ENCODE measurements at regions not wholly inside any gene's neighbourhood (a gene's known extent, or its start where the extent isn't known, plus 50 kb on each side); places are given as distances from the start of the nearest gene placed in this dataset.

- in situ Hi-C loops (cut with MboI; ENCODE audit: low pct_unique_long_range_greater_than_20kb, low sequenced_read_pairs, unreplicated experiment) = no loop called here
- TF ChIP-seq CTCF (IDR thresholded peaks at IDR 0.05; ENCODE audit: extremely low read depth, insufficient read depth, missing control alignments) = no peak
Measured at GRCh38 chr7:70997261-70997660, 134.7 kb upstream of the GALNT17 start.

GRCh38 chr7:71005109-71005508 lies 126.8 kb upstream of the GALNT17 start:
- in situ Hi-C loops (cut with MboI; ENCODE audit: low pct_unique_long_range_greater_than_20kb, low sequenced_read_pairs, unreplicated experiment) = no loop called here
- no peak for TF ChIP-seq CTCF (IDR thresholded peaks at IDR 0.05; ENCODE audit: extremely low read depth, insufficient read depth, missing control alignments)
- no peak for DNase-seq (ENCODE audit: low spot score)

More at GRCh38 chr7:70997261-70997660, 134.7 kb upstream of the GALNT17 start:
- no peak for DNase-seq (ENCODE audit: low spot score)

- in situ Hi-C loops (cut with MboI; ENCODE audit: low pct_unique_long_range_greater_than_20kb, low sequenced_read_pairs, unreplicated experiment) = no loop called here
- no peak for TF ChIP-seq CTCF (IDR thresholded peaks at IDR 0.05; ENCODE audit: extremely low read depth, insufficient read depth, missing control alignments)
- no peak for DNase-seq (ENCODE audit: low spot score)
Measured at GRCh38 chr7:71009636-71010035, 122.3 kb upstream of the GALNT17 start.

GRCh38 chr7:71015252-71015900 lies 116.6 kb upstream of the GALNT17 start:
- in situ Hi-C loops (cut with MboI; ENCODE audit: low pct_unique_long_range_greater_than_20kb, low sequenced_read_pairs, unreplicated experiment) = no loop called here
- no peak for DNase-seq (ENCODE audit: low spot score)
- no peak for TF ChIP-seq CTCF (IDR thresholded peaks at IDR 0.05; ENCODE audit: extremely low read depth, insufficient read depth, missing control alignments)

- DNase-seq (ENCODE audit: low spot score) = no peak
- in situ Hi-C loops (cut with MboI; ENCODE audit: low pct_unique_long_range_greater_than_20kb, low sequenced_read_pairs, unreplicated experiment) = no loop called here
- no peak for TF ChIP-seq CTCF (IDR thresholded peaks at IDR 0.05; ENCODE audit: extremely low read depth, insufficient read depth, missing control alignments)
Measured at GRCh38 chr7:71016401-71016800, 115.5 kb upstream of the GALNT17 start.

GRCh38 chr7:71017602-71018001 lies 114.3 kb upstream of the GALNT17 start:
- no peak for DNase-seq (ENCODE audit: low spot score)
- no peak for TF ChIP-seq CTCF (IDR thresholded peaks at IDR 0.05; ENCODE audit: extremely low read depth, insufficient read depth, missing control alignments)
- in situ Hi-C loops (cut with MboI; ENCODE audit: low pct_unique_long_range_greater_than_20kb, low sequenced_read_pairs, unreplicated experiment) = no loop called here

All from GM13977 (cell line).